ENCODE measurements at regions not wholly inside any gene's neighbourhood (a gene's known extent, or its start where the extent isn't known, plus 50 kb on each side); places are given as distances from the start of the nearest gene placed in this dataset.

- TF ChIP-seq GLIS2 (tag by site-specific recombination; IDR thresholded peaks at IDR 0.05) (no peak), BCL11A (tag by site-specific recombination; IDR thresholded peaks at IDR 0.05; ENCODE audit: low read depth) (no peak), ZNF548 (tag by site-specific recombination; IDR thresholded peaks at IDR 0.05) (no peak), RBAK (tag by site-specific recombination; IDR thresholded peaks at IDR 0.05) (no peak)
These were observed 60.4 kb upstream of the ACOT11 start (continued) for GRCh38 chr1:54487571-54488050.

DNA sequence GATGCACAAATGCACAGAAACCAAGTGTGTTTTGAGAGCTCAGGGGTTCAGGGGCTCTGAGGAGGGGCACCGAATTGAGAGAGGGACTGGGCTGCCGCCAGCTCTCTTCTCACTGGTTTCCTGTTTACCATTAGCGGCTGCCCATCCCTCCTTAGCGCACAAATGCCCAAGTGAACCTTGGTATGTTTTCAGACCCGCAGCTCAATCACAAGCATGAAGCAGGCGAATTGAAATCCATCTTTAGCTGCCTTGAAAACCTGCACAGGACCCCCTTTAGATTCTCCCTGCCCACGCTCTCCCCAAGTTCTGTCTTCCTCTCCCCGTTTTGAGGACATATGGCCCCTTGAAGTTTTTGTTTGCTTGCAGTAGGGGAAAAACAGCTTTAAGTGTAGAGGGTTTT is 61.1 kb upstream of the ACOT11 start:
- no peak overlapping the region for H3K4me3 ChIP-seq (ENCODE audit: low read depth, low read length)
- TF ChIP-seq ZNF561 (tag by site-specific recombination; IDR thresholded peaks at IDR 0.05; ENCODE audit: borderline replicate concordance) (no peak), ZNF580 (tag by site-specific recombination; IDR thresholded peaks at IDR 0.05) (no peak), ZNF514 (tag by site-specific recombination; IDR thresholded peaks at IDR 0.05) (no peak), ZNF133 (tag by site-specific recombination; IDR thresholded peaks at IDR 0.05) (no peak), ZFP41 (tag by site-specific recombination; IDR thresholded peaks at IDR 0.05; ENCODE audit: borderline replicate concordance) (no peak), ZFP69B (tag by site-specific recombination; IDR thresholded peaks at IDR 0.05) (no peak), ZNF146 (tag by site-specific recombination; IDR thresholded peaks at IDR 0.05) (no peak), ZNF664 (tag by site-specific recombination; IDR thresholded peaks at IDR 0.05) (no peak), ZNF645 (tag by site-specific recombination; IDR thresholded peaks at IDR 0.05) (no peak), ZNF37A (tag by site-specific recombination; IDR thresholded peaks at IDR 0.05) (no peak), FEZF1 (tag by site-specific recombination; IDR thresholded peaks at IDR 0.05) (no peak), TSHZ1 (tag by site-specific recombination; IDR thresholded peaks at IDR 0.05; ENCODE audit: borderline replicate concordance) (no peak), IKZF3 (tag by site-specific recombination; IDR thresholded peaks at IDR 0.05) (no peak), ZNF692 (tag by site-specific recombination; IDR thresholded peaks at IDR 0.05) (no peak), KLF16 (tag by site-specific recombination; IDR thresholded peaks at IDR 0.05) (no peak), GLIS2 (tag by site-specific recombination; IDR thresholded peaks at IDR 0.05) (no peak), ZNF274 (IDR thresholded peaks at IDR 0.05; ENCODE audit: low read length) (no peak), ZNF274 (tag by site-specific recombination; IDR thresholded peaks at IDR 0.05; ENCODE audit: borderline replicate concordance) (no peak), ZNF530 (tag by site-specific recombination; IDR thresholded peaks at IDR 0.05; ENCODE audit: low read depth) (no peak), BCL11B (tag by site-specific recombination; IDR thresholded peaks at IDR 0.05; ENCODE audit: low read depth) (no peak), ZNF830 (tag by site-specific recombination; IDR thresholded peaks at IDR 0.05; ENCODE audit: low read depth) (no peak)
- H3K4me1 ChIP-seq (ENCODE audit: control insufficient read depth, insufficient read depth, low read length): peaks cover 4% of the 10 kb centered on the region
- POLR2A ChIA-PET: interaction anchor here (0.5 to 4.2 kb wide), 4 partner anchors 28 to 448 kb away, joined by 3 to 44 read pairs (median 4); partner anchors contain the start of gene SSBP3
- H3K9me3 ChIP-seq (ENCODE audit: control insufficient read depth, insufficient read depth, low read depth, low read length): no peaks in the 10 kb centered on the region
- CTCF ChIA-PET: interaction anchor here (0.6 to 1.8 kb wide), 5 partner anchors 259 to 627 kb away, joined by 3 to 6 read pairs (median 3); no protein-coding TSS in a partner anchor
- H3K27ac ChIP-seq (ENCODE audit: extremely low read depth, low read depth, low read length): no peak overlapping the region
- no peaks in the 10 kb centered on the region for H3K36me3 ChIP-seq (ENCODE audit: control insufficient read depth in 2 of 2, insufficient read depth in 1 of 2, low read length in 2 of 2)

Data from HEK293 (cell line).